NB4 (cell line): ENCODE measurements at regions not wholly inside any gene's neighbourhood (a gene's known extent, or its start where the extent isn't known, plus 50 kb on each side); places are given as distances from the start of the nearest gene placed in this dataset.

Source experiments
- POLR2A ChIP-seq: IDR thresholded peaks from 2 replicates; pipeline ENCODE4 v1.6.1; 2011; ENCODE audit warnings: mild to moderate bottlenecking; ENCODE audit not compliant: insufficient read length; ENCODE audit errors: extremely low read depth
- TF ChIP-seq, protein P1 (sequence below): IDR thresholded peaks from one replicate; pipeline ENCODE4 v1.5.1; 2012; ENCODE audit warnings: low read depth, low read length
- TF ChIP-seq, protein P2 (sequence below): IDR thresholded peaks from 2 replicates; pipeline ENCODE4 v1.6.1; 2011; ENCODE audit warnings: low read depth, low read length

DNA sequence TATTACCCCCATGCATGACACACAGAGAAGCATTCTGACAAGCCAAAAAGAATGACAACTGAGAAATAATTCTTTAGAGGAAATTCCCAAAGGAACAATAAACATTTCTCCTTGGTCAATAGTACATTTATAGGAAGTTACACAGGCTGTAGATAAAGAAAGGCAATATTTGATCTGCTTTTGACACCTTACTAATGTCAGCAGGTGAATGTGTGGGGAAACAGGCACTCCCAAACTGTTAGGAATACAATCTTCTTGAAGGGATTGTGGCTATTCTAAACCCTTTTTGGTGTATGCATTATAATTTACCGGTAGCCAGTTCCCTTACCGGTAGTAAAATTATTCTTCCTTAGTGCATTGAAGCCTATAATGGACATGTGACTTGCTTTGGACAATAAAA, 116.1 kb upstream of the FTMT start:
- no peak for TF ChIP-seq POLR2A
- TF ChIP-seq, protein P1, sequence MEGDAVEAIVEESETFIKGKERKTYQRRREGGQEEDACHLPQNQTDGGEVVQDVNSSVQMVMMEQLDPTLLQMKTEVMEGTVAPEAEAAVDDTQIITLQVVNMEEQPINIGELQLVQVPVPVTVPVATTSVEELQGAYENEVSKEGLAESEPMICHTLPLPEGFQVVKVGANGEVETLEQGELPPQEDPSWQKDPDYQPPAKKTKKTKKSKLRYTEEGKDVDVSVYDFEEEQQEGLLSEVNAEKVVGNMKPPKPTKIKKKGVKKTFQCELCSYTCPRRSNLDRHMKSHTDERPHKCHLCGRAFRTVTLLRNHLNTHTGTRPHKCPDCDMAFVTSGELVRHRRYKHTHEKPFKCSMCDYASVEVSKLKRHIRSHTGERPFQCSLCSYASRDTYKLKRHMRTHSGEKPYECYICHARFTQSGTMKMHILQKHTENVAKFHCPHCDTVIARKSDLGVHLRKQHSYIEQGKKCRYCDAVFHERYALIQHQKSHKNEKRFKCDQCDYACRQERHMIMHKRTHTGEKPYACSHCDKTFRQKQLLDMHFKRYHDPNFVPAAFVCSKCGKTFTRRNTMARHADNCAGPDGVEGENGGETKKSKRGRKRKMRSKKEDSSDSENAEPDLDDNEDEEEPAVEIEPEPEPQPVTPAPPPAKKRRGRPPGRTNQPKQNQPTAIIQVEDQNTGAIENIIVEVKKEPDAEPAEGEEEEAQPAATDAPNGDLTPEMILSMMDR = no peak
- TF ChIP-seq, protein P2, sequence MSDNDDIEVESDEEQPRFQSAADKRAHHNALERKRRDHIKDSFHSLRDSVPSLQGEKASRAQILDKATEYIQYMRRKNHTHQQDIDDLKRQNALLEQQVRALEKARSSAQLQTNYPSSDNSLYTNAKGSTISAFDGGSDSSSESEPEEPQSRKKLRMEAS = no peak
